ENCODE measurements at regions not wholly inside any gene's neighbourhood (a gene's known extent, or its start where the extent isn't known, plus 50 kb on each side); places are given as distances from the start of the nearest gene placed in this dataset.

- TF ChIP-seq, protein P1, sequence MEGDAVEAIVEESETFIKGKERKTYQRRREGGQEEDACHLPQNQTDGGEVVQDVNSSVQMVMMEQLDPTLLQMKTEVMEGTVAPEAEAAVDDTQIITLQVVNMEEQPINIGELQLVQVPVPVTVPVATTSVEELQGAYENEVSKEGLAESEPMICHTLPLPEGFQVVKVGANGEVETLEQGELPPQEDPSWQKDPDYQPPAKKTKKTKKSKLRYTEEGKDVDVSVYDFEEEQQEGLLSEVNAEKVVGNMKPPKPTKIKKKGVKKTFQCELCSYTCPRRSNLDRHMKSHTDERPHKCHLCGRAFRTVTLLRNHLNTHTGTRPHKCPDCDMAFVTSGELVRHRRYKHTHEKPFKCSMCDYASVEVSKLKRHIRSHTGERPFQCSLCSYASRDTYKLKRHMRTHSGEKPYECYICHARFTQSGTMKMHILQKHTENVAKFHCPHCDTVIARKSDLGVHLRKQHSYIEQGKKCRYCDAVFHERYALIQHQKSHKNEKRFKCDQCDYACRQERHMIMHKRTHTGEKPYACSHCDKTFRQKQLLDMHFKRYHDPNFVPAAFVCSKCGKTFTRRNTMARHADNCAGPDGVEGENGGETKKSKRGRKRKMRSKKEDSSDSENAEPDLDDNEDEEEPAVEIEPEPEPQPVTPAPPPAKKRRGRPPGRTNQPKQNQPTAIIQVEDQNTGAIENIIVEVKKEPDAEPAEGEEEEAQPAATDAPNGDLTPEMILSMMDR (IDR thresholded peaks at IDR 0.05): no peak
- TF ChIP-seq EP300 (IDR thresholded peaks at IDR 0.05): no peak
- TF ChIP-seq POLR2A (IDR thresholded peaks at IDR 0.05): no peak
- no peak for TF ChIP-seq POLR2AphosphoS5 (IDR thresholded peaks at IDR 0.05)
Measured at GRCh38 chr1:209354840-209355165, 228.7 kb upstream of the CAMK1G start.
